PFSK-1 (cell line): ENCODE measurements at regions not wholly inside any gene's neighbourhood (a gene's known extent, or its start where the extent isn't known, plus 50 kb on each side); places are given as distances from the start of the nearest gene placed in this dataset.

Experiments
- FOXP2 ChIP-seq: optimal IDR thresholded peaks from 2 replicates; pipeline ENCODE3; 2011; ENCODE audit warnings: borderline replicate concordance, control low read depth, inconsistent platforms; ENCODE audit not compliant: insufficient read depth; ENCODE audit errors: extremely low read length, extremely low read depth
- POLR2AphosphoS5 ChIP-seq: IDR thresholded peaks from 2 replicates; pipeline ENCODE4 v1.6.1; 2012; ENCODE audit warnings: low read depth, mild to moderate bottlenecking, control low read depth, low read length, moderate library complexity
- REST ChIP-seq, 2 experiments: IDR thresholded peaks; 2 replicates each; pipeline versions ENCODE4 v1.6.1 to v1.8.0; 2011 to 2012; ENCODE audit warnings: low read depth in 2 of 2, low read length in 2 of 2, control low read depth in 1 of 2, inconsistent platforms in 1 of 2, mild to moderate bottlenecking in 1 of 2, moderate library complexity in 1 of 2; ENCODE audit not compliant: insufficient read depth in 1 of 2
- SIN3A ChIP-seq: IDR thresholded peaks from 2 replicates; pipeline ENCODE4 v1.6.1; 2012; ENCODE audit warnings: mild to moderate bottlenecking, low read length, moderate library complexity, borderline replicate concordance; ENCODE audit not compliant: insufficient read depth
- TAF1 ChIP-seq: IDR thresholded peaks from 2 replicates; pipeline ENCODE4 v1.6.1; 2012; ENCODE audit warnings: low read length, control low read depth, borderline replicate concordance; ENCODE audit not compliant: insufficient read depth

- no peak for TF ChIP-seq POLR2AphosphoS5
- no peak for TF ChIP-seq FOXP2
- TF ChIP-seq TAF1 = no peak
- no peak for TF ChIP-seq REST (IDR thresholded peaks at IDR 0.05; ENCODE audit: insufficient read depth in 1 of 2, low read depth in 2 of 2, low read length in 2 of 2)
- TF ChIP-seq SIN3A = no peak
Measured at GRCh38 chr2:186201371-186201770, 284.7 kb upstream of the ZC3H15 start.

- TF ChIP-seq TAF1 (no peak), FOXP2 (no peak), SIN3A (no peak), POLR2AphosphoS5 (no peak), REST (IDR thresholded peaks at IDR 0.05; ENCODE audit: insufficient read depth in 1 of 2, low read depth in 2 of 2, low read length in 2 of 2) (no peak)
Measured at GRCh38 chr2:186205254-186205911, 280.7 kb upstream of the ZC3H15 start.

GRCh38 chr2:186209532-186209931 lies 276.5 kb upstream of the ZC3H15 start:
- no peak for TF ChIP-seq SIN3A
- no peak for TF ChIP-seq TAF1
- TF ChIP-seq POLR2AphosphoS5 = no peak
- no peak for TF ChIP-seq REST (IDR thresholded peaks at IDR 0.05; ENCODE audit: insufficient read depth in 1 of 2, low read depth in 2 of 2, low read length in 2 of 2)
- TF ChIP-seq FOXP2 = no peak

GRCh38 chr2:186220409-186220808 lies 265.7 kb upstream of the ZC3H15 start:
- TF ChIP-seq SIN3A (no peak), TAF1 (no peak), REST (IDR thresholded peaks at IDR 0.05; ENCODE audit: insufficient read depth in 1 of 2, low read depth in 2 of 2, low read length in 2 of 2) (no peak), FOXP2 (no peak), POLR2AphosphoS5 (no peak)

GRCh38 chr2:186229265-186229664 lies 256.8 kb upstream of the ZC3H15 start:
- TF ChIP-seq TAF1 (no peak), FOXP2 (no peak), POLR2AphosphoS5 (no peak), REST (IDR thresholded peaks at IDR 0.05; ENCODE audit: insufficient read depth in 1 of 2, low read depth in 2 of 2, low read length in 2 of 2) (no peak), SIN3A (no peak)
